H1 (cell line): ENCODE measurements at regions not wholly inside any gene's neighbourhood (a gene's known extent, or its start where the extent isn't known, plus 50 kb on each side); places are given as distances from the start of the nearest gene placed in this dataset.

Experiments used
- CTCF ChIA-PET: fragments of 300-600 bp; sonication (Branson Sonifier 250); formaldehyde crosslinking; loops from one replicate; lab custom pipeline; 2021; ENCODE audit not compliant: partially characterized antibody; lab: Charles Lee
- POLR2A ChIA-PET: fragments of 300-600 bp; sonication (Branson Sonifier 250); formaldehyde crosslinking; loops from one replicate; lab custom pipeline; 2021; ENCODE audit warnings: inconsistent platforms; ENCODE audit not compliant: partially characterized antibody; lab: Charles Lee
- DNase-seq, 2 experiments: peaks; one replicate each; pipeline versions ENCODE4 v3.0.0 to v3.0.0-alpha.2; 2010 to 2022; ENCODE audit warnings: low spot score in 2 of 2, low read depth in 1 of 2, mixed read lengths in 1 of 2
- FAIRE-seq: peaks from 2 replicates; lab custom pipeline; 2011; peaks lifted over from hg19 to GRCh38; lab: Jason Lieb, UNC
- H2AFZ ChIP-seq: 2 replicates; pipeline ENCODE4 v1.8.1; 2012; ENCODE audit warnings: low read length, inconsistent platforms
- H2AK5ac ChIP-seq: 2 replicates; pipeline ENCODE4 v1.6.1; 2013; ENCODE audit warnings: low read depth, low read length
- H2BK120ac ChIP-seq: replicated peaks from 2 replicates; pipeline ENCODE3; 2013; ENCODE audit warnings: low read depth, low read length, inconsistent platforms
- H2BK12ac ChIP-seq: 2 replicates; pipeline ENCODE4 v1.6.1; 2013; ENCODE audit warnings: low read depth, low read length
- H2BK15ac ChIP-seq: 2 replicates; pipeline ENCODE4 v1.6.1; 2013; ENCODE audit warnings: low read length
- H2BK20ac ChIP-seq: 2 replicates; pipeline ENCODE4 v1.6.1; 2013; ENCODE audit warnings: low read length
- H2BK5ac ChIP-seq: 2 replicates; pipeline ENCODE4 v1.6.1; 2013; ENCODE audit warnings: low read depth, low read length
- H3K14ac ChIP-seq: 2 replicates; pipeline ENCODE4 v1.6.1; 2013; ENCODE audit warnings: inconsistent platforms; ENCODE audit not compliant: insufficient read length
- H3K18ac ChIP-seq: 2 replicates; pipeline ENCODE4 v1.6.1; 2013; ENCODE audit warnings: low read length; ENCODE audit errors: extremely low read depth
- H3K23ac ChIP-seq: 2 replicates; pipeline ENCODE4 v1.6.1; 2013; ENCODE audit warnings: inconsistent platforms; ENCODE audit not compliant: insufficient read length
- H3K23me2 ChIP-seq: 2 replicates; pipeline ENCODE4 v1.6.1; 2013; ENCODE audit warnings: low read depth, low read length
- H3K27ac ChIP-seq: 2 replicates; pipeline ENCODE4 v1.6.1; 2011; ENCODE audit warnings: low read depth, low read length, inconsistent platforms
- H3K27me3 ChIP-seq, 4 experiments: replicated peaks in 1 of 4; 1 replicate in 1 of 4; 2 replicates in 3 of 4; pipeline versions ENCODE4 v1.6.1 to v1.8.1; 2011 to 2013; ENCODE audit warnings: low read length in 3 of 4, mild to moderate bottlenecking in 3 of 4, inconsistent platforms in 2 of 4, mixed read lengths in 2 of 4, moderate library complexity in 1 of 4; ENCODE audit not compliant: control insufficient read depth in 3 of 4, insufficient read depth in 3 of 4; ENCODE audit errors: extremely low read depth in 1 of 4
- H3K36me3 ChIP-seq, 4 experiments: 2 replicates each; pipeline versions ENCODE4 v1.6.1 to v1.8.1; 2011 to 2013; ENCODE audit warnings: mild to moderate bottlenecking in 4 of 4, low read length in 3 of 4, moderate library complexity in 2 of 4, control low read depth in 1 of 4, inconsistent platforms in 1 of 4; ENCODE audit not compliant: insufficient read depth in 4 of 4, control insufficient read depth in 2 of 4
- H3K4ac ChIP-seq: replicated peaks from 2 replicates; pipeline ENCODE3; 2013; ENCODE audit warnings: low read length, low read depth, mixed read lengths, inconsistent platforms; ENCODE audit not compliant: insufficient read length
- H3K4me1 ChIP-seq, 4 experiments: replicated peaks in 1 of 4; 1 replicate in 1 of 4; 2 replicates in 3 of 4; pipeline versions ENCODE4 v1.6.1 to v1.8.1; 2011 to 2013; ENCODE audit warnings: low read length in 3 of 4, inconsistent platforms in 2 of 4, mixed read lengths in 1 of 4; ENCODE audit not compliant: insufficient read depth in 4 of 4, control insufficient read depth in 3 of 4
- H3K4me2 ChIP-seq, 2 experiments: 2 replicates each; pipeline versions ENCODE4 v1.6.1 to v1.8.1; 2011 to 2013; ENCODE audit warnings: low read depth in 2 of 2, low read length in 2 of 2, control low read depth in 1 of 2, inconsistent platforms in 1 of 2, mild to moderate bottlenecking in 1 of 2; ENCODE audit not compliant: insufficient read depth in 1 of 2
- H3K4me3 ChIP-seq, 4 experiments: fragments of 200-600, 300-600 bp in 1 of 4; sonication (generic), shearing (Covaris generic), sonication (Bioruptor Twin) in 1 of 4; 2 replicates each; pipeline versions ENCODE4 v1.5.1 to v1.8.1; 2011 to 2016; ENCODE audit warnings: low read length in 4 of 4, low read depth in 3 of 4, control low read depth in 2 of 4, inconsistent platforms in 2 of 4, mild to moderate bottlenecking in 2 of 4, mixed read lengths in 1 of 4, moderate library complexity in 1 of 4; ENCODE audit not compliant: insufficient read depth in 2 of 4; ENCODE audit errors: extremely low read depth in 1 of 4
- H3K56ac ChIP-seq: replicated peaks from 2 replicates; pipeline ENCODE3; 2013; ENCODE audit warnings: low read depth, mild to moderate bottlenecking, mixed read lengths, low read length, inconsistent platforms; ENCODE audit not compliant: insufficient read length
- H3K79me1 ChIP-seq: 2 replicates; pipeline ENCODE4 v1.6.1; 2013; ENCODE audit warnings: low read depth, low read length, control low read depth
- H3K79me2 ChIP-seq, 2 experiments: 2 replicates each; pipeline versions ENCODE4 v1.6.1 to v1.8.1; 2012 to 2013; ENCODE audit warnings: low read length in 2 of 2, mild to moderate bottlenecking in 2 of 2, inconsistent platforms in 1 of 2; ENCODE audit not compliant: insufficient read depth in 2 of 2, control insufficient read depth in 1 of 2
- H3K9ac ChIP-seq, 4 experiments: replicated peaks in 1 of 4; 1 replicate in 1 of 4; 2 replicates in 3 of 4; pipeline versions ENCODE4 v1.6.1 to v1.8.1; 2011 to 2013; ENCODE audit warnings: low read depth in 3 of 4, low read length in 3 of 4, control low read depth in 2 of 4, mild to moderate bottlenecking in 2 of 4, moderate library complexity in 2 of 4, inconsistent platforms in 1 of 4; ENCODE audit errors: extremely low read depth in 1 of 4
- H3K9me3 ChIP-seq, 2 experiments: 2 replicates each; pipeline versions ENCODE4 v1.6.1 to v1.8.1; 2012 to 2013; ENCODE audit warnings: mild to moderate bottlenecking in 2 of 2, moderate library complexity in 2 of 2, control low read depth in 1 of 2, inconsistent platforms in 1 of 2, low read depth in 1 of 2, low read length in 1 of 2, mixed read lengths in 1 of 2; ENCODE audit not compliant: insufficient read depth in 2 of 2
- H4K20me1 ChIP-seq, 2 experiments: replicated peaks in 1 of 2; 2 replicates each; pipeline versions ENCODE3 to v1.8.1; 2011 to 2013; ENCODE audit warnings: inconsistent platforms in 2 of 2, low read length in 2 of 2, mild to moderate bottlenecking in 1 of 2; ENCODE audit not compliant: insufficient read depth in 2 of 2, control insufficient read depth in 1 of 2
- H4K5ac ChIP-seq: 2 replicates; pipeline ENCODE4 v1.6.1; 2013; ENCODE audit warnings: low read length, low read depth, mixed read lengths, inconsistent platforms; ENCODE audit not compliant: insufficient read length
- H4K8ac ChIP-seq: 2 replicates; pipeline ENCODE4 v1.8.0; 2013; ENCODE audit warnings: mild to moderate bottlenecking, moderate library complexity, low read length, inconsistent platforms; ENCODE audit not compliant: insufficient read depth; ENCODE audit errors: extremely low read depth
- H4K91ac ChIP-seq: replicated peaks from 2 replicates; pipeline ENCODE3; 2013; ENCODE audit warnings: low read length, mixed read lengths, inconsistent platforms; ENCODE audit not compliant: insufficient read length
- BACH1 ChIP-seq: IDR thresholded peaks from 2 replicates; pipeline ENCODE4 v1.6.1; 2012; ENCODE audit warnings: low read length, improper control_type of control experiment
- BRCA1 ChIP-seq: IDR thresholded peaks from 2 replicates; pipeline ENCODE4 v1.6.1; 2012; ENCODE audit warnings: low read depth, low read length, improper control_type of control experiment
- CREB1 ChIP-seq: IDR thresholded peaks from 2 replicates; pipeline ENCODE4 v1.6.1; 2012; ENCODE audit warnings: inconsistent platforms
- CTBP2 ChIP-seq: IDR thresholded peaks from 2 replicates; pipeline ENCODE4 v1.7.0; 2011; ENCODE audit warnings: borderline replicate concordance, mild to moderate bottlenecking, moderate library complexity, mixed read lengths, low read length; ENCODE audit not compliant: insufficient read depth, insufficient read length
- EGR1 ChIP-seq: IDR thresholded peaks from 2 replicates; pipeline ENCODE4 v1.6.1; 2011; ENCODE audit warnings: low read depth, low read length, borderline replicate concordance
- EP300 ChIP-seq, 2 experiments: IDR thresholded peaks; 1 replicate in 1 of 2; 2 replicates in 1 of 2; pipeline ENCODE4 v1.6.1; 2011 to 2012; ENCODE audit warnings: low read depth in 2 of 2, low read length in 2 of 2, mild to moderate bottlenecking in 2 of 2, borderline replicate concordance in 1 of 2, inconsistent platforms in 1 of 2, moderate library complexity in 1 of 2
- KDM4A ChIP-seq: IDR thresholded peaks from one replicate; pipeline ENCODE4 v1.7.1; 2012; ENCODE audit warnings: low read depth, mild to moderate bottlenecking, moderate library complexity, low read length, inconsistent platforms; ENCODE audit not compliant: severe bottlenecking
- PHF8 ChIP-seq: fragments of 200-600 bp; sonication (generic); conservative IDR thresholded peaks from 2 replicates; pipeline ENCODE4 v1.7.1; 2012; ENCODE audit warnings: low read depth, mild to moderate bottlenecking, inconsistent platforms, low read length, moderate library complexity
- POLR2AphosphoS5 ChIP-seq: IDR thresholded peaks from 2 replicates; pipeline ENCODE4 v1.6.1; 2011; ENCODE audit warnings: low read depth, low read length
- SIRT6 ChIP-seq: IDR thresholded peaks from one replicate; pipeline ENCODE4 v1.7.1; 2012; ENCODE audit warnings: low read length, inconsistent platforms
- SRF ChIP-seq: IDR thresholded peaks from 2 replicates; pipeline ENCODE4 v1.6.1; 2011; ENCODE audit warnings: mild to moderate bottlenecking, low read depth, low read length, moderate library complexity
- USF2 ChIP-seq: IDR thresholded peaks from 2 replicates; pipeline ENCODE4 v1.6.1; 2011; ENCODE audit warnings: low read length, improper control_type of control experiment
- WGBS, 2 experiments: shearing (Covaris generic) in 1 of 2; methylation state at CpG; one replicate each; pipeline versions ENCODE4 v1.1.6 to v1.1.7; 2013 to 2015; ENCODE audit warnings: low lambda C conversion rate in 2 of 2, mixed read lengths in 2 of 2, inconsistent platforms in 1 of 2, low coverage in 1 of 2, missing lambda C conversion rate in 1 of 2; ENCODE audit not compliant: insufficient replicate concordance in 2 of 2, insufficient coverage in 1 of 2, insufficient read length in 1 of 2; ENCODE audit errors: extremely low coverage in 1 of 2, missing lambda C conversion rate in 1 of 2; 5-methylcytosine and 5-hydroxymethylcytosine counted together

- CTCF ChIA-PET: no interaction called here
- Histone ChIP-seq H3K56ac (no peak overlapping the region), H4K20me1 (no peaks in the 10 kb centered on the region), H4K91ac (no peak overlapping the region), H2BK15ac (no peak overlapping the region), H3K27me3 (no peaks in the 10 kb centered on the region), H4K8ac (no peak overlapping the region), H3K23me2 (no peaks in the 10 kb centered on the region), H2BK12ac (no peak overlapping the region), H3K9ac (no peak overlapping the region), H3K79me2 (no peaks in the 10 kb centered on the region), H2AFZ (no peak overlapping the region), H3K36me3 (no peaks in the 10 kb centered on the region), H3K9me3 (peaks cover 0 to 3% of the 10 kb centered on the region in 2 experiments; a peak in 1 of 4 replicates), H3K23ac (no peak overlapping the region), H3K4ac (no peak overlapping the region), H3K14ac (no peak overlapping the region), H3K4me1 (no peaks in the 10 kb centered on the region), H3K79me1 (no peaks in the 10 kb centered on the region), H2BK5ac (no peak overlapping the region), H4K5ac (no peak overlapping the region), H3K18ac (no peak overlapping the region), H2AK5ac (no peak overlapping the region), H3K4me3 (no peak overlapping the region), H2BK120ac (no peak overlapping the region), H3K27ac (no peak overlapping the region), H2BK20ac (no peak overlapping the region), H3K4me2 (no peak overlapping the region)
- WGBS, 2 experiments: 89% methylated on average over 3 of the region's 3 CpGs; no CpG with 5 or more reads in 1 of the 2 experiments
- POLR2A ChIA-PET: no interaction called here
- DNase-seq (no peak), FAIRE-seq (no peak)
- no peak for TF ChIP-seq EGR1
- TF ChIP-seq USF2: no peak
- TF ChIP-seq BRCA1: no peak
- TF ChIP-seq SIRT6: no peak
- TF ChIP-seq SRF: no peak
- TF ChIP-seq PHF8: no peak
- TF ChIP-seq CTBP2: no peak
- no peak for TF ChIP-seq KDM4A
- no peak for TF ChIP-seq BACH1
- no peak for TF ChIP-seq POLR2AphosphoS5
- TF ChIP-seq CREB1: no peak
- no peak for TF ChIP-seq EP300 (IDR thresholded peaks at IDR 0.05; ENCODE audit: borderline replicate concordance in 1 of 2, low read depth in 2 of 2, low read length in 2 of 2)
Observed at GRCh38 chr2:239650674-239651073, 249.9 kb upstream of the HDAC4 start.
